Activated naive CD8-positive, alpha-beta T cell treated with anti-CD3 and anti-CD28 coated beads, Interleukin-2, amount 50 U/mL, for 24 hours (primary cell): ENCODE measurements at regions not wholly inside any gene's neighbourhood (a gene's known extent, or its start where the extent isn't known, plus 50 kb on each side); places are given as distances from the start of the nearest gene placed in this dataset.
"Not testable (repeated sequence)": the region's sequence is repeated elsewhere in the genome, so short reads cannot be mapped to it uniquely, and the experiment has no call there.

Experiments
- ATAC-seq: fragments of 150-1000 bp; cut with Tn5 transposase; one replicate; pipeline ENCODE4 v1.10.0; 2021
- DNase-seq: peaks from one replicate; pipeline ENCODE4 v3.0.0; 2021
- H3K27ac Mint-ChIP-seq: one replicate; pipeline ENCODE4 v1.8.0; 2021; ENCODE audit warnings: mild to moderate bottlenecking, mixed read lengths
- H3K27me3 Mint-ChIP-seq: one replicate; pipeline ENCODE4 v1.8.0; 2021; ENCODE audit warnings: mixed read lengths
- H3K36me3 Mint-ChIP-seq: one replicate; pipeline ENCODE4 v1.8.0; 2021; ENCODE audit warnings: low read depth, mixed read lengths
- H3K4me1 Mint-ChIP-seq: one replicate; pipeline ENCODE4 v1.8.0; 2021; ENCODE audit warnings: mixed read lengths
- H3K4me3 Mint-ChIP-seq: one replicate; pipeline ENCODE4 v1.8.0; 2021; ENCODE audit warnings: mild to moderate bottlenecking, moderate library complexity, mixed read lengths
- H3K9me3 Mint-ChIP-seq: one replicate; pipeline ENCODE4 v1.8.0; 2021; ENCODE audit warnings: mixed read lengths

DNA sequence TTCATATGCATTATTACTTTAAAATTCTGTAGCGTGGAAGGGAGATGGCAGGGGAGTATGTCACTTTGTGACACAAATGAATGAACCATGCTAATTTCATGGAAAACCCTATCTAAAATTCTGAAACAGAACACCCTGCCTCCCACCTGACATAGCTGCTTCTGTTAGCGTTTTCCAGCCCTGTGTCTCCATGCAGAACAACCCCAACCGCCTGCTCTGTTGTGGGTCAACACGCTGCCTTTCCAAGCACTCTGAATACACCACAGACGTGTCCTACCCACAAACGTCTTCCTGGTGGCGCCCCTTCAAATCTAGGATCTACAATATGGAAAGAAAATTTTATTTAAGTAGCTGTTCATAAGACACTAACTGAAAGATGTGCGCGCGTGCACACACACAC lies 238.6 kb downstream of the TRIML1 start:
- no peaks in the 10 kb centered on the region for H3K4me1 Mint-ChIP-seq
- no peak overlapping the region for H3K27ac Mint-ChIP-seq
- H3K4me3 Mint-ChIP-seq: no peak overlapping the region
- no peaks in the 10 kb centered on the region for H3K36me3 Mint-ChIP-seq
- no peak for DNase-seq
- H3K9me3 Mint-ChIP-seq: peaks cover 30% of the 10 kb centered on the region
- no peak for ATAC-seq
- no peaks in the 10 kb centered on the region for H3K27me3 Mint-ChIP-seq

DNA sequence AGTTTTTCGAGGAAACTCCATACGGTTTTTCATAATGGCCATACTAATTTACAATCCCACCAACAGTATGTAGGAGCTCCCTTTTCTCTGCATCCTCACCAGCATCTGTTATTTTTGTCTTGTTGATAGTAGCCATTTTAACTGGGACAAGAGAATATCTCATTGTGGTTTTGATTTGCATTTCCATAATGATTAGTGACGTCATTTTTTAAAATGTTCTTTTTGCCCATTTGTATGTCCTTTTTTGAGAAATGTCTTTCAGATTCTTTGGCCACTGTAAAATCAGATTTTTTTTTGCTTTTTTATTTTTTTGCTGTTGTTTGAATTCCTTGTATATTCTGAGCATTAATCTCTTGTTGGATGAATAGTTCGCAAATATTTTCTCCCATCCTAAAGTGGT lies 243.9 kb downstream of the TRIML1 start:
- no peaks in the 10 kb centered on the region for H3K27me3 Mint-ChIP-seq
- no peaks in the 10 kb centered on the region for H3K4me1 Mint-ChIP-seq
- H3K9me3 Mint-ChIP-seq: peaks cover 31% of the 10 kb centered on the region
- H3K4me3 Mint-ChIP-seq: no peak overlapping the region
- ATAC-seq (no peak), DNase-seq (no peak)
- H3K27ac Mint-ChIP-seq: no peak overlapping the region
- no peaks in the 10 kb centered on the region for H3K36me3 Mint-ChIP-seq

DNA sequence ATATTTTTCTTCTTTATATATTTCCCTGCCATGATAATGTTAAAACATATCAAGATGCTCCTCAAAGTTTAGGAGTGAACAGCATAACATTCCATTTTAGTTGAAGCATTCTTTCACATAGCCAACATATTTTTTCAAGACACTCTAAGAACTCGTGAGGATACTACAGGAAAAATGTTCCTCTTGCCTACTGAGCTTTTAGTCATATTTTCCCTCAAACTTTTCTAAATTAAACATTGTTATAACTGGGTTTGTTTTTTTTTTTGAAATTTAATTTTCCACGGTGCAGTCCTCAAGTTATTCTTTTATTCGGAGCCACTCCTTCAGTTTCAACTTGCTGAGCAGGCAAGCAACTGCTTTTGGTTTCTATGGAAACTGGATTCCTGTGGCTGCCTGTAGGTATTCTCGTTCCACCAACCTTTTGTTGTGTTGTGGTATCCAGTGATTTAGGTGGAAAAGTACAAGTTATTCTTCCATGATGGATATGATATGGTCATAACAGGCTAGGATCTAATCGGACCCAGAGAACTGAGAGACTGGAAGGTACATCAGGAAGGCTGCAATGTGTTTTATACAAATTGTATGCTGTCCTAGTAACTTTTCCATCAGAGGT lies 248.0 kb downstream of the TRIML1 start:
- ATAC-seq (no peak), DNase-seq (no peak)
- Mint-ChIP-seq H3K9me3 (peaks cover 41% of the 10 kb centered on the region), H3K36me3 (no peaks in the 10 kb centered on the region), H3K4me1 (no peaks in the 10 kb centered on the region), H3K27ac (no peak overlapping the region), H3K27me3 (no peaks in the 10 kb centered on the region), H3K4me3 (no peak overlapping the region)

DNA sequence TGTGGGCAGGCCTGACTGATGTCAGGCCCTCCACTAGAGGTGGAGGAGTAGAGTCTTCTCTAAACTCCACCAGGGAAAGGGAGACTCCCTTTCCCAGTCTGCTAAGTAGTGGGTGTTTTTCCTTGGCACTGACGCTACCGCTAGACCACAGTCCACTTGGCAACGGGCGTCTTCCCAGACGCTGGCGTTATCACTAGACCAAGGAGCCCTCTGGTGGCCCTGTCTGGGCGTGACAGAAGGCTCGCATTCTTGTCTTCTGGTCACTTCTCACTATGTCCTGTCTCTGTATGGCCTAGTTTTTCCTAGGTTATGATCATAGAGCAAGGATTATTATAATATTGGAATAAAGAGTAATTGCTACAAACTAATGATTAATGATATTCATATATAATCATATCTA lies 252.1 kb downstream of the TRIML1 start:
- H3K27me3 Mint-ChIP-seq, H3K4me1 Mint-ChIP-seq, H3K36me3 Mint-ChIP-seq, ATAC-seq, DNase-seq, H3K27ac Mint-ChIP-seq, H3K4me3 Mint-ChIP-seq: not testable (repeated sequence)
- peaks cover 22% of the 10 kb centered on the region for H3K9me3 Mint-ChIP-seq

DNA sequence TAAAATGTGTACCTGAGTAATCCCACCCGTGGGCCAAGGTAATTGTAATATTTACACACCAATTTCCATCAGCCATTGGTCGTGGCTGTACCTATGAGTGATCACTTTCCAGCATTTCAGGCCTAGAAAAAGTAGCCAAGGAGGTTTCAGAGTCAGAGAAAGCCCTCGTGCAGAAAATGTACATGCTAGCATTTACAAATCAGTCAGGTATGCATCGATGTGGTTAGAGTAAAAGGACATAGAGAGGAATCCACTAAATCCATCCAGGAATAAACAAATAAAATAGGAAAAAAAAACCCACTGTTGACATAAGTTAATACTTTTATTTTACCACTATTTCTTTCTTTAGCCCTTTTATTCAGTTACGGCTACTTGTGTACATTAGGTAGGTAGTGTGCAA lies 256.8 kb downstream of the TRIML1 start:
- Mint-ChIP-seq H3K4me1 (no peaks in the 10 kb centered on the region), H3K27ac (no peak overlapping the region), H3K9me3 (peaks cover 5% of the 10 kb centered on the region), H3K4me3 (no peak overlapping the region), H3K36me3 (no peaks in the 10 kb centered on the region), H3K27me3 (no peaks in the 10 kb centered on the region)
- no peak for ATAC-seq
- no peak for DNase-seq

DNA sequence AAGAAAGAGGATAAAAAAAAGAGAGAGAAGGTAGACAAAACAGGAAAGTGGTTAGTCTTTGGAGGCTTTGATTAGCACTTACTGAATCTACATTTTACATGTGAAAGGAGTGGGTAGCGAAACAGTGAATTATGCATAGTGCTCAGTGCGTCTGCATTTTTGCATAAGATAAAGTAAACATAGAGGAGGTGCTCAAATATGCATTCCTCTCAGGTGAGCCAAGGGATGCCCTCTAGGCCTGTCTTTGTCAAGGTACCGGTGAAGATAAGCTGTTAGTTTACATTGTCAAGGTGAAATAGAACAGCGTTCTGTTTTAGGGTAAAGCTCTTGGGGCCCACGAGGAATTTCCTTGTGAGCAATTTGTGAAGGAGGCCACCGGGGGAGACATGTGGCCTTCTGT lies 260.6 kb downstream of the TRIML1 start:
- peaks cover 19% of the 10 kb centered on the region for H3K9me3 Mint-ChIP-seq
- no peak overlapping the region for H3K4me3 Mint-ChIP-seq
- H3K4me1 Mint-ChIP-seq: no peaks in the 10 kb centered on the region
- no peaks in the 10 kb centered on the region for H3K27me3 Mint-ChIP-seq
- H3K27ac Mint-ChIP-seq: no peak overlapping the region
- H3K36me3 Mint-ChIP-seq: no peaks in the 10 kb centered on the region
- DNase-seq (no peak), ATAC-seq (no peak)

DNA sequence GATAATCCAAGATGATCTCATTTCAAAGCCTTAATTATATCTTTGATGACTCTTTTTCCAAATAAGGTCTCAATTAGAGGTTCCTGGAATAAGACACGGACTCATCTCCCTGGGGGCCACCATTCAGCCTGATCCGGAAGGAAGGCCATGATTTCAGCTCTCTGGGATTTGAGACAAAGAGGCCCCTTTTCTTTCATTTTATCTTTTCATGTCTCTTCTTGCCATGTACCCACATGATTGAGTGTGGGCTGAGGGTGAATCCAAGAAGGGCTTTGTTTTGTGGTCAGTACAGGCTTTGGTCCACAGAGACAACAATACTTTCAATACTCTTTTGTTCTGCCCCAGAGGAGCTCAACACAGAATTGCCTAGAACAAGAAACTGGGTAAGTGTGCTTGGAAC lies 261.2 kb downstream of the TRIML1 start:
- DNase-seq: no peak
- peaks cover 19% of the 10 kb centered on the region for H3K9me3 Mint-ChIP-seq
- H3K36me3 Mint-ChIP-seq: no peaks in the 10 kb centered on the region
- no peak for ATAC-seq
- no peak overlapping the region for H3K4me3 Mint-ChIP-seq
- H3K4me1 Mint-ChIP-seq: no peaks in the 10 kb centered on the region
- H3K27ac Mint-ChIP-seq: no peak overlapping the region
- no peaks in the 10 kb centered on the region for H3K27me3 Mint-ChIP-seq

DNA sequence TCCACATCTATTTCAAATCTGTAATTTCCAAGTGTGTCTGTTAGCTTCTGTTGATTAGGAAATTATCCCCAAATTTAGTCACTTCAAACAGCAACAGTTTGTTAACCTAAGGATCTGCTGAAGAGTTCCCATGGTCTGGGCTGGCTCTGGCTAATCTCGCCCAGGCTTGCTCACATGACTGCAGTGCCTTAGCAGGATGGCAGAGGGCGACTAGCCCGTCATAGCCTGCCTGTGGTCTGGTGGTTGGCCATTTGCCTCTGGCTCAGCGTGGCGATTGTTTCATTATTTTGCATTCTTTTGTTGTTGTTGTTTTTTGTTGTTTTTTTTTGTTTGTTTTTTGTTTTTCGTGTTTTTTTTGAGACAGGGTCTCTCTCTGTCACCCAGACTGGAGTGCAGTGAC lies 264.0 kb downstream of the TRIML1 start:
- Mint-ChIP-seq H3K4me1 (no peaks in the 10 kb centered on the region), H3K4me3 (no peak overlapping the region), H3K27ac (no peak overlapping the region), H3K9me3 (peaks cover 16% of the 10 kb centered on the region), H3K27me3 (no peaks in the 10 kb centered on the region), H3K36me3 (no peaks in the 10 kb centered on the region)
- no peak for ATAC-seq
- DNase-seq: no peak

DNA sequence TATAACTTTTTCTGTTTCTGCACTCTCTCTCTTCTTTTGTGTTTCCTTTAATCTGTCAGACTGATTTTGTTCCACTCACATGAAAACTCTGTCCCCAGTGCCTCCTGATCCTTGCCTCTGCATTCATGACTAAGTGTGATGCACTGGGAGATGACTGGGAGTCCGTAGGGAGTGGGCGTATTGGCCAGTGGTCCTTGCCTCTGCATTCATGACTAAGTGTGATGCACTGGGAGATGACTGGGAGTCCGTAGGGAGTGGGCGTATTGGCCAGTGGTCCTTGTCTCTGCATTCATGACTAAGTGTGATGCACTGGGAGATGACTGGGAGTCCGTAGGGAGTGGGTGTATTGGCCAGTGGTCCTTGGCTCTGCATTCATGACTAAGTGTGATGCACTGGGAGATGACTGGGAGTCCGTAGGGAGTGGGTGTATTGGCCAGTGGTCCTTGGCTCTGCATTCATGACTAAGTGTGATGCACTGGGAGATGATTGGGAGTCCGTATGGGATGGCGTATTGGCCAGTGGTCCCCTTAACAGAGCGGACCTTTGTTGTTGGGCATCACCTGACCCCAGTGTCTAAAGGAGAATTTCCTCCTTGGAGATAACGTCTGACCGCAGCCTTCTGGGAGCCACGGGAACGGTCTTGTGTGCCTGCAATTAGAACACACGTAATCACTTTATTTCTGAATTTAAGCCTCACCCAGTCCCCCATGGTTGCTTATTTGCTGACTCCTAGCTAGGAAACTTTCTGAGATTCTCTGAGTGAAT lies 266.0 kb downstream of the TRIML1 start:
- not testable (repeated sequence) for H3K36me3 Mint-ChIP-seq, DNase-seq, H3K27ac Mint-ChIP-seq, H3K27me3 Mint-ChIP-seq, H3K4me1 Mint-ChIP-seq, ATAC-seq, H3K4me3 Mint-ChIP-seq
- H3K9me3 Mint-ChIP-seq: peaks cover 16% of the 10 kb centered on the region

DNA sequence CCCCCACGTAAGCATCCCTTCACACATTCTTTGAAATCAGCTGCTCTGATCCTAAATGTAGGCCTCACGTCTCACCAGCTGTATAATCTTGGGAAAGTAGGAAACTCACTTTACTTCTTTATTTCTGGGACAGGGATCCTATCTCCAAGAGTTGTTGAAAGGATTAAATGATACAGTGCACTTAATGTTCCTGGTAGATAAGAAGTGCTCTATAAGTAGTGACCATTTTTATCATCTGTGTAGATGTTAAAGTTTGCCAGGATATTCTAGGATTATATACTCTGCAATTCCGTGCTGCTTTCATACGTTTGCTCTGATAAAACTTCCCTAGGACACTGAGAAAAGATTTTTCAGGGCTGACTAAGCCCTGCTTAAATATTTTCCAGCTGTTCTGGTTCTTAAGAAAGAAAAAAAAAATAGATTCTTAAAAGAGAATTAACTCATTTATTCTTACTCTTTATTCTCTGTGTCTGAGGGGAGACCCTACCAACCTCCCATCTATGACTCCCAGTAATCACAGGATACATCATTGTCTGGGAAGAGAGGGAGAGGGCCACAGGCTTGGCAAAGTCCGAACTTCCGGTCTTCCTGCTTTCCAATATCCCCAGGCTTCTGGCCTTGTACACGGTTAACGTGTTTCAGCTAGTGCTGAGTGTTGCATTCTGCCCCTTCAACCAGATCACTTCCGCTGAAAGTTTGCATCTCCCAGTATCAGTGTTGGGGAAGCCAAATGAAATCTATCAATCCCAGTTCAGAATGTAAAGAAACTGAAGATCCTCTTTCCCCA lies 269.2 kb downstream of the TRIML1 start:
- no peak overlapping the region for H3K4me3 Mint-ChIP-seq
- H3K27me3 Mint-ChIP-seq: no peaks in the 10 kb centered on the region
- no peak overlapping the region for H3K27ac Mint-ChIP-seq
- peaks cover 16% of the 10 kb centered on the region for H3K9me3 Mint-ChIP-seq
- DNase-seq: no peak
- no peak for ATAC-seq
- no peaks in the 10 kb centered on the region for H3K4me1 Mint-ChIP-seq
- H3K36me3 Mint-ChIP-seq: no peaks in the 10 kb centered on the region

DNA sequence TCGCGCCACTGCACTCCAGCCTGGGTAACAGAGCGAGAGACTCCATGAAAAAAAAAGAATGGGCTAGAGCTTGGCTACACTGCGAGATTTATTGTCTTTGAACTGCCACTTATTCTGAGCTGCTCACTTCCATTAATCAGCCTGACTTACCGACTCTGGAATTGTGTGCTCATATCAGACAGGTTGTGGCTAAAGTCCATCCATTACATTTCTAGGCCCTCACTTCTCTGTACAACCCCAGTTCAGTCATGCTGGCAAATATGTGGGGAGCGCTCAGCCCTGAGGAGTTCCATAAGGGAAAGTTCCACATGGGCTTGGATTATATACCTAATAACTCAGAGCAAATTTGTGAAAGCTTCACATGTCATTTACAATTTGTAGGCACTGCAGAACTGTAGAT lies 270.6 kb downstream of the TRIML1 start:
- H3K9me3 Mint-ChIP-seq: peaks cover 6% of the 10 kb centered on the region
- H3K27me3 Mint-ChIP-seq: no peaks in the 10 kb centered on the region
- DNase-seq (no peak), ATAC-seq (no peak)
- no peaks in the 10 kb centered on the region for H3K4me1 Mint-ChIP-seq
- no peak overlapping the region for H3K27ac Mint-ChIP-seq
- H3K4me3 Mint-ChIP-seq: no peak overlapping the region
- no peaks in the 10 kb centered on the region for H3K36me3 Mint-ChIP-seq

DNA sequence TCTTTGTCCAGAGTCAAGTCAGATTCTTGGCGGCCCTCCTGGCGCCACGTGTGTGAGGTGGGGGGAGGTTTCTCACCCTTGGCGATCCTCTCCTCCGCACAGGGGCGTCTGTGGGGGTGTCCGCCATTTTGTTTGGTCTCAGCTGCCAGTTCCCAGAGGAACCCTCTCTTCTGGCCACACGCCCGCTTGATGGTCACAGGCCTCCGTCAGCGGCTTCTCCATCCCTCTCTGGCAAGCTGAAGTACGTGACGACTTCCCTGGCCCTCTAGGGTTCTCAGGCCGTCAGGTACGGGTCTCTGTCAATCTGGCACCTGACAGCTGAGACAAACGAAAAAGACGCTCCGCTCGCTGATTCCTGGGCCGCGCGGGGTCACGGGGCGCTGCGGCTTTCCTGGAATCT lies 272.6 kb downstream of the TRIML1 start:
- Mint-ChIP-seq H3K9me3 (peaks cover 7% of the 10 kb centered on the region), H3K27me3 (no peaks in the 10 kb centered on the region), H3K4me1 (no peaks in the 10 kb centered on the region), H3K36me3 (no peaks in the 10 kb centered on the region), H3K4me3 (no peak overlapping the region), H3K27ac (no peak overlapping the region)
- no peak for ATAC-seq
- no peak for DNase-seq

DNA sequence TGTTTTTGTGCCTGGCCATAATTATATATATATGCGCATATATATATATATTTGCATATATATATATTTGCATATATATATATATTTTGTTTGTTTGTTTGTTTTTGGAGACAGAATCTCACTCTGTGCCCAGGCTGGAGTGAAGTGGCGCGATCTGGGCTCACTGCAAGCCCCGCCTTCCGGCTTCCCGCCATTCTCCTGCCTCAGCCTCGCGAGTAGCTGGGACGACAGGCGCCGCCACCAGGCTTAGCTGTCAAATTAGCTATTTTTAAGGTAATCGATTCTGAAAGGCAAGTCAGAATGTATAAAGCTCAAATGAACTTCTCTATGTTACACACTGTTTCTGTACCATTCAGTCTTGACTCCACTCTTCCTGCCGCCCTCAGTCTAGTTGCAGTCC lies 273.3 kb downstream of the TRIML1 start:
- Mint-ChIP-seq H3K4me1 (no peaks in the 10 kb centered on the region), H3K9me3 (peaks cover 9% of the 10 kb centered on the region), H3K4me3 (no peak overlapping the region), H3K27me3 (no peaks in the 10 kb centered on the region), H3K27ac (no peak overlapping the region), H3K36me3 (no peaks in the 10 kb centered on the region)
- DNase-seq (no peak), ATAC-seq (no peak)

DNA sequence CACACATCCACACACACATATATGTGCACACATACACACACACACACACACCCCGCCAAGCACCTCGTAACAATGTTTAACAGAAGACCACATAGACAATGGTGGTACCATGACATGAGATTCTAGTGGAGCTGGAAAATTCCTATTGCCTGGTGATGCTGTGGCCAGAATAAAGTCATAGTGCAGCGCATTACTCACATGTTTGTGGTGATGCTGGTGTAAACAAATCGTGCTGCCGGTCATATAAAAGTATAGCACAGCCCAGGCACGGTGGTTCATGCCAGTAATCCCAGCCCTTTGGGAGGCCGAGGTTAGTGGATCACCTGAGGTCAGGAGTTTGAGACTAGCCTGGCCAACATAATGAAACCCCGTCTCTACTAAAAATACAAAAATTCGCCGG lies 275.2 kb downstream of the TRIML1 start:
- Mint-ChIP-seq H3K27me3 (no peaks in the 10 kb centered on the region), H3K4me3 (no peak overlapping the region), H3K27ac (no peak overlapping the region), H3K9me3 (peaks cover 9% of the 10 kb centered on the region), H3K4me1 (no peaks in the 10 kb centered on the region), H3K36me3 (no peaks in the 10 kb centered on the region)
- ATAC-seq: no peak
- DNase-seq: no peak

DNA sequence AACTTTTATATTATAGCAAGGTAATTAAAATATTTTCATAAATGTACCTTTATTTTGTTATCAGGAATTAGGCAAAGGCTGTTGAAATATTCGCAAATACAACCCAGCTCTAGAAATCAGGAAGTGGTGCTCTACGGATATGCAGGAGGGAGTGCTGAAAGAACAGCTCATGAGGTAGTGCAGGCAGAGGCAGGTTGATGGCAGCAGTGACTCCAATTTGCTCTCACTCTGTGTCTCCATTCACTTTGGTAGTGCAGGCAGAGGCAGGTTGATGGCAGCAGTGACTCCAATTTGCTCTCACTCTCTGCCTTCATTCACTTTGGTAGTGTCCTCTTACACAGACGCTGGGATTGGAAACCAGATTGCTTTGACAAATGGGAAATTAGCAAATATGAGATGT lies 277.9 kb downstream of the TRIML1 start:
- DNase-seq (no peak), ATAC-seq (no peak)
- Mint-ChIP-seq H3K9me3 (peaks cover 4% of the 10 kb centered on the region), H3K27me3 (no peaks in the 10 kb centered on the region), H3K4me1 (no peaks in the 10 kb centered on the region), H3K27ac (no peak overlapping the region), H3K36me3 (no peaks in the 10 kb centered on the region), H3K4me3 (no peak overlapping the region)
